Hematopoietic multipotent progenitor cell treated with erythropoietin and hydrocortisone succinate and interleukin-3 and kit ligand, for 15 days (in vitro differentiated cells): ENCODE measurements at regions not wholly inside any gene's neighbourhood (a gene's known extent, or its start where the extent isn't known, plus 50 kb on each side); places are given as distances from the start of the nearest gene placed in this dataset.
"Not testable (repeated sequence)": the region's sequence is repeated elsewhere in the genome, so short reads cannot be mapped to it uniquely, and the experiment has no call there.

Experiments used
- DNase-seq: peaks from one replicate; pipeline ENCODE4 v3.0.0-alpha.2; 2015; ENCODE audit warnings: low spot score

- not testable (repeated sequence) for DNase-seq
Measured at GRCh38 chr14:59058776-59059175, 129.7 kb upstream of the DAAM1 start.

GRCh38 chr14:59060841-59061240 lies 127.6 kb upstream of the DAAM1 start:
- DNase-seq, result no peak

DNA sequence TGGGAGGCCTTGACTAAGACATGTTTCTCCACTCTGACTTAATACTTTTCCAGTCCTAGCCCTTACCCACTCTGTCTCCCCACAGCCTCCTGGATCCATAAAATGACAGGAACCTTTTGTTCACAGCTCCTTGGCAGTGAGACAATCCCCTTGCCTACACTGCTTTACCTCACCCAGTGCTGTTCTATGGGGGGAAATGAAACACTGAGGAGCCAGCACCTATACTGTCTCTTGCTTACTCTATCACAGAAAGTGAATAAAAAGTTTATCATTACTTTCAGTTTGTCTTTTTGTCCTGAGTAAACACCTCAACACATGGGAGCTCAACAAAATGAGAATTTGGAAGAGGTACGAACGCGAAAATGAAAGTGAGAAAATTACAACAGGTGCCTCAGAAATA lies 127.2 kb upstream of the DAAM1 start:
- DNase-seq, result no peak

DNA sequence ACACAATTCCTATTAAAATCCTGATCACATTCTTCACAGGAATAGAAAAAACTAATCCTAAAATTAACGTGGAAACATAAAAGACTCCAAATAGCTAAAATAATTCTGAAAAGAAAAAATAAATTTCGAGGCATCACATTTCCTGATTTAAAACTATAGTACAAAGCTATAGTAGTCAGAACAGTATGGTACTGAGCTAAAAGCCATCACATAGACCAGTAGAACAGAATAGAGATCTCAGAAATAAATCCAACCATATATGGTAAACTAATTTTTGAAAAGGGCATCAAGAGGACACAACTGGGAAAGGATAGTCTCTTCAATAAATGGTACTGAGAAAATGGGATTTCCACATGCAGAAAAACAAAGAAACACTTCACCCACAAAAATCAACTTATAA lies 125.2 kb upstream of the DAAM1 start:
- no peak for DNase-seq

GRCh38 chr14:59067127-59067894 lies 121.2 kb upstream of the DAAM1 start:
- no peak for DNase-seq

DNA sequence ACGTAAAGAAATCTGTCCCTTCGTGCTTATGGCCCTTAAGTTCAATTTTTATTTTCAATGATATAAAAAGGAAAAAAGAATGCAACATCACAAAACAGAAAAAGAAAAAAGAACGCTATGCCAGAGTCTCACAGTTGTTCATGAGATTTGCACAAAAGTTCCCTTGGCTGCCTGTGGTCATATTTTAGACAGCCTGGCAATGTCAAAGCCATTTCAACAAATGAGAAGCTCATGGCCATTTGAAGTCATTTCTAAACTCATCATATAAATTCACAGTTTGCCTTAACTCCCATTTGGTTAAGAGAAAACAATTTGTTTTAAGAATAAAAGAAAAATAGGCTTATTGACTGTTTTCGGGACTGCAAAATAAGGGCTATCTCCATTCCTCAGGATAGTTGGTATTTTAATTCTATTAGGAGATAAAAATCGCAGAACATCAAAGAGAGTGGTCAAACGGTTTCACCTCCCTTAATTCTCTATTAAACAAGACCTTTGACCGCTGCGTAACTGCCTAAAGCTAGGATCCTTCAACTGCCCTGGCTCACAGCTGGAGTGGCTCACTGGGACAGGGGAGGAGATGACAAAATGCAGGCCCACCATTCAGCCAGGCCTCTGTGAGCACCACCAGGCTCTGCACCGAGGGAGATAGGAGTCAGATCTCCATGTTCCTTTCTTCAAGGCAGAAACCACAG lies 119.2 kb upstream of the DAAM1 start:
- no peak for DNase-seq

- DNase-seq, result no peak
Measured at GRCh38 chr14:59075506-59075905, 113.0 kb upstream of the DAAM1 start.

DNA sequence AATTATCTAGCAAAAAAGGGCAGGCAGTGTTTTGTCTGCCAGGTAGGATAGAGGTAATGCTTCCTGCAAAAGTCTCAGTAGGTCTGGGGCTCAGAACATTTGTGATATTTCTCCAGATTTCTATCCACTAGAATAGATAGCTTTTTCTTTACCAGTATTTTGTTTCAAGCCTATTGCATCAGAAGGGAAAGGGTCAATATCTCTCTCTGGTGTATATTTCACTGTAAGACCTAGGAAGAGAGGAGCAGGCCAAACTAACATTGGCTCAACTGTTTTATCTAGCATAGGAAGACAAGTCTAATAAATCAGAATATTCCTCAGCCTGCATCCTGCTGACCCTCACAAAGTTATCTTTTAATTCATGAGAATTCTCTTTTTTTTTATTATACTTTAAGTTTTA lies 106.7 kb upstream of the DAAM1 start:
- no peak for DNase-seq

DNA sequence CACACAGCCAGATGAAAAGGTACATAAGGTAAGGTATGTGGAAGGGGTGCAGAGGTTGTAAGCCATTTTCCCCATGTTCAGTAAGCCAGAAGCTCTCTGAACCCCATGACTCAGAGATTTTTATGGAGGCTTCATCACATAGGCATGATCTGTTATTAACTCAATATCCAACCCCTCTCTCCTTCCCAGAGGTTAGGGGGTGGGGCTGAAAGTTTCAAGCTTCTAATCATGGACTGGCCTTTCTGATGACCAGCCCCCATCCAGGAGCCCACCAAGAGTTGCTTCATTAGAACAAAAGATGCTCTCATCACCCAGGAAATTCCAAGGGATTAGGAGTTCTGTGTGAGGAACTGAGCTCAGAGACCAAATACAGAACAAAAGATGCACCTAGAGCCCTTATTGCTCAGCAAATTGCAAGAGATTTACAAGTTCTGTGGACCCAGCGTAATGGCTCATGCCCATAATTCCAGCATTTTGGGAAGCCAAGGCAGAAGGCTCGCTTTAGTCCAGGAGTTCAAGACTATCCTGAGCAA lies 103.2 kb upstream of the DAAM1 start:
- no peak for DNase-seq

- DNase-seq, result no peak
Measured at GRCh38 chr14:59086241-59086882, 102.1 kb upstream of the DAAM1 start.

DNA sequence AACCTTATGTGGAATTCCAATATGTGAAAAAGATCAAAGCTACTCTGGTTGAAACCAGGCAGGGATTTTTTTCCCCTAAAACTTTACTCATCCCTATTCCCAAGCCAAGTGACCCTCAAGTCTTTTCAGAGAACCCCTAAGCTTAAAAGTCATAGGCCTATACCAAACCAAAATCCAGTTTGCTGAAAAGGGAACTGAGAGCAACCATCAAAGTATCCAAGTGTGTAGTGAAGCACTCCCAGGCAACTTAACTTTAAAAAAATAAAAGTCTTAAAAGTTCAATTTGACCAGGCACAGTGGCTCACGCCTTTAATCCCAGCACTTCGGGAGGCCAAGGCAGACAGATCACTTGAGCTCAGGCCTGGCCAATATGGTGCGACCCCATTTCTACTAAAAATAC lies 101.2 kb upstream of the DAAM1 start:
- no peak for DNase-seq

DNA sequence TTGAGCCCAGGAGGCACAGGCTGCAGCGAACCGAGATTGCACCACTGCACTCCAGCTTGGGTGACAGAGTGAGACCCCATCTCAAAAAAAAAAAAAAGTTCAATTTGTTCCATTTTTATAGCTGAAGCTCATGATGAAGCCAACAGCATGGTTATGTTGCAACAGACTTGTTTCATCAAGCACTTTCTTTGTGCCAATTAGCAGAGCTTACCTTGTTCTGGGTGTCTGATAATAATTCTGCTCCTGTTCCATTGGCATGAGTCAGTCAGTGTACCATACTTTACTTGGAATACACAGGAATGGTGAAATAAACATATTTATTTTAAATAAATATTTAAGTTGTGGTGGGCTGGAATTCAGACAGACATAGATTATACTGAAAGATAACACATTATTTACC lies 100.8 kb upstream of the DAAM1 start:
- no peak for DNase-seq

GRCh38 chr14:59090572-59090971 lies 97.9 kb upstream of the DAAM1 start:
- DNase-seq, result no peak

- no peak for DNase-seq
Measured at GRCh38 chr14:59091404-59091803, 97.1 kb upstream of the DAAM1 start.

- no peak for DNase-seq
Measured at GRCh38 chr14:59091976-59092375, 96.5 kb upstream of the DAAM1 start.

DNA sequence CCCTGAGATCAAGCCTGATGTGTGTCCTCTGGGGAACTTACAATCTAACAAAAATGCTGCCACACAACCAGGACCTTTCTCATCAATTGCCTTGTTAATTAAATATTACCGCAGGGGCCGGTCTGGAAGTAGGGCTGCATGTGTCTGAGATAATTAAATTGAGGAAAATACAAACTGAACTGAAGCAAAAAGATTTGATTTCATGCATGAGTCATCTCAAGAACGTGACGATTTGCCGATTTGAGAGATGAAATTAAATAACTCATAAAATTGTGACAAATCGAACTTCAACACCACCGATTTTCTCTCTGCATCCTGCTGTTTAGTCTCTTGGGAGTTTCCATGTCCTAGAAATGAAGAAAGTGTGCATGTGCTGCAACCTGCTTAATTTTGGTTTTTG lies 94.6 kb upstream of the DAAM1 start:
- no peak for DNase-seq

- DNase-seq, result no peak
Measured at GRCh38 chr14:59096303-59096702, 92.2 kb upstream of the DAAM1 start.

- no peak for DNase-seq
Measured at GRCh38 chr14:59097681-59098080, 90.8 kb upstream of the DAAM1 start.

- DNase-seq, result no peak
Measured at GRCh38 chr14:59098377-59098776, 90.1 kb upstream of the DAAM1 start.

DNA sequence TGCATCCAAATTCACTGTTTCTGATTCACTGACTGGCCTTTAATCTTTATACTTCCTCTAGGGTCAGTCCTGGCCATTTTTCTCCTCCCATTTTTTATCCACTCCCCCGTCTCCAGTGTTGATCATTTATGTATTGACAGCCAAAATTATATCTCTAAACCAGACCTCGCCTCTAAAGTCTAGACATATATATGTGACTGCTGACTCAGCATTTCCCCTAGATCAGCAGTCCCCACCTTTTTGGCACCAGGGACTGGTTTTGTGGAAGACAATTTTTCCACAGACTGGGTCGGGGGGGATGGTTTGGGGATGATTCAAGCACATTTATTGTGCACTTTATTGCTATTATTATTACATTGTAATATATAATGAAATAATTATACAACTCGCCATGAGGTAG lies 88.3 kb upstream of the DAAM1 start:
- DNase-seq, result no peak

GRCh38 chr14:59101476-59101875 lies 87.0 kb upstream of the DAAM1 start:
- no peak for DNase-seq

- DNase-seq, result no peak
Measured at GRCh38 chr14:59103396-59103795, 85.1 kb upstream of the DAAM1 start.

GRCh38 chr14:59107819-59108218 lies 80.6 kb upstream of the DAAM1 start:
- DNase-seq, result no peak
